ENCODE measurements at regions not wholly inside any gene's neighbourhood (a gene's known extent, or its start where the extent isn't known, plus 50 kb on each side); places are given as distances from the start of the nearest gene placed in this dataset.

DNA sequence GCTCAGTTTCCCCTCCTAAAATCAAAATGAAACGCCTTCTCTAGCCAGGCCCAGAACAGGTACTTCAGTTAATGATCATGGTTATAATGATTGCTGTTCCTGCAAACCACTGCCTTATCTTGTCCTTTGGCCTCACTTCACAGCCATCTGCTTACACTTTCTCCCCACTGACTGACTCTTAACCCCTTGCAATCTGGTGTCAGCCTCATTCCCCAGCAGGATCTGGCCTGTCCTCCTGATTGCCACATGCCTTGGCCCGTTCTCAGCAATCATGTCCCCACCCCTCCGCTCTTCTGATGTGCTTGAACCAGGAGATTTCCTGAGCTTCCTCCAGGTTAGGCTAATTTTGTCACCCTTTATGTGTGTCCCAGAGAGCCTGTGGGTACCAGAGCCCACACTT, 64.5 kb downstream of the KCNA1 start:
- H2AFZ ChIP-seq: no peak overlapping the region
- Mint-ChIP-seq H3K27me3 (ENCODE audit: insufficient read depth, low read depth, poor library complexity) (peaks cover 2% of the 10 kb centered on the region), H3K4me3 (no peak overlapping the region), H3K4me1 (peaks cover 6% of the 10 kb centered on the region; the same call in 2 of the 3 replicates), H3K9me3 (no peaks in the 10 kb centered on the region; the same call in 2 of the 3 replicates), H3K36me3 (ENCODE audit: low read depth) (no peaks in the 10 kb centered on the region), H3K27ac (no peak overlapping the region)
- no peaks in the 10 kb centered on the region for H3K36me3 ChIP-seq (ENCODE audit: insufficient read depth)
- no peak overlapping the region for H3K4me2 ChIP-seq
- no peaks in the 10 kb centered on the region for H3K4me1 ChIP-seq (ENCODE audit: insufficient read depth)
- H4K20me1 ChIP-seq (replicated peaks; ENCODE audit: insufficient read depth): no peaks in the 10 kb centered on the region
- no peak overlapping the region for H3K4me3 ChIP-seq
- H3K27ac ChIP-seq (ENCODE audit: low read depth): no peak overlapping the region
- 0 out of 2 replicates have a peak, but pooled peaks cover 4% of the 10 kb centered on the region for H3K9me2 ChIP-seq (ENCODE audit: insufficient read depth)
- no peak for DNase-seq (ENCODE audit: low spot score)
- no peaks in the 10 kb centered on the region for H3K79me2 ChIP-seq (replicated peaks; ENCODE audit: insufficient read depth)
- ATAC-seq: no peak
- TF ChIP-seq, protein P1, sequence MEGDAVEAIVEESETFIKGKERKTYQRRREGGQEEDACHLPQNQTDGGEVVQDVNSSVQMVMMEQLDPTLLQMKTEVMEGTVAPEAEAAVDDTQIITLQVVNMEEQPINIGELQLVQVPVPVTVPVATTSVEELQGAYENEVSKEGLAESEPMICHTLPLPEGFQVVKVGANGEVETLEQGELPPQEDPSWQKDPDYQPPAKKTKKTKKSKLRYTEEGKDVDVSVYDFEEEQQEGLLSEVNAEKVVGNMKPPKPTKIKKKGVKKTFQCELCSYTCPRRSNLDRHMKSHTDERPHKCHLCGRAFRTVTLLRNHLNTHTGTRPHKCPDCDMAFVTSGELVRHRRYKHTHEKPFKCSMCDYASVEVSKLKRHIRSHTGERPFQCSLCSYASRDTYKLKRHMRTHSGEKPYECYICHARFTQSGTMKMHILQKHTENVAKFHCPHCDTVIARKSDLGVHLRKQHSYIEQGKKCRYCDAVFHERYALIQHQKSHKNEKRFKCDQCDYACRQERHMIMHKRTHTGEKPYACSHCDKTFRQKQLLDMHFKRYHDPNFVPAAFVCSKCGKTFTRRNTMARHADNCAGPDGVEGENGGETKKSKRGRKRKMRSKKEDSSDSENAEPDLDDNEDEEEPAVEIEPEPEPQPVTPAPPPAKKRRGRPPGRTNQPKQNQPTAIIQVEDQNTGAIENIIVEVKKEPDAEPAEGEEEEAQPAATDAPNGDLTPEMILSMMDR (conservative IDR thresholded peaks at IDR 0.05; ENCODE audit: low read depth in 2 of 2): no peak
- TF ChIP-seq ZNF331 (CRISPR knock-in tag; IDR thresholded peaks at IDR 0.05; ENCODE audit: low read depth) (no peak), POLR2AphosphoS5 (IDR thresholded peaks at IDR 0.05; ENCODE audit: low read depth) (no peak), EZH2 (IDR thresholded peaks at IDR 0.05; ENCODE audit: low read depth, unreplicated experiment) (no peak), CREB1 (CRISPR knock-in tag; IDR thresholded peaks at IDR 0.05; ENCODE audit: low read depth) (no peak), JUNB (IDR thresholded peaks at IDR 0.05; ENCODE audit: unreplicated experiment) (no peak), STAT1 (IDR thresholded peaks at IDR 0.05; ENCODE audit: unreplicated experiment) (no peak), NANOG (IDR thresholded peaks at IDR 0.05; ENCODE audit: borderline replicate concordance) (no peak), EZH2phosphoT487 (IDR thresholded peaks at IDR 0.05; ENCODE audit: unreplicated experiment) (no peak), ZNF114 (CRISPR knock-in tag; IDR thresholded peaks at IDR 0.05) (no peak)
- TF ChIP-seq, protein P2, sequence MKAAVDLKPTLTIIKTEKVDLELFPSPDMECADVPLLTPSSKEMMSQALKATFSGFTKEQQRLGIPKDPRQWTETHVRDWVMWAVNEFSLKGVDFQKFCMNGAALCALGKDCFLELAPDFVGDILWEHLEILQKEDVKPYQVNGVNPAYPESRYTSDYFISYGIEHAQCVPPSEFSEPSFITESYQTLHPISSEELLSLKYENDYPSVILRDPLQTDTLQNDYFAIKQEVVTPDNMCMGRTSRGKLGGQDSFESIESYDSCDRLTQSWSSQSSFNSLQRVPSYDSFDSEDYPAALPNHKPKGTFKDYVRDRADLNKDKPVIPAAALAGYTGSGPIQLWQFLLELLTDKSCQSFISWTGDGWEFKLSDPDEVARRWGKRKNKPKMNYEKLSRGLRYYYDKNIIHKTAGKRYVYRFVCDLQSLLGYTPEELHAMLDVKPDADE (IDR thresholded peaks at IDR 0.05): no peak
- TF ChIP-seq, protein P3, sequence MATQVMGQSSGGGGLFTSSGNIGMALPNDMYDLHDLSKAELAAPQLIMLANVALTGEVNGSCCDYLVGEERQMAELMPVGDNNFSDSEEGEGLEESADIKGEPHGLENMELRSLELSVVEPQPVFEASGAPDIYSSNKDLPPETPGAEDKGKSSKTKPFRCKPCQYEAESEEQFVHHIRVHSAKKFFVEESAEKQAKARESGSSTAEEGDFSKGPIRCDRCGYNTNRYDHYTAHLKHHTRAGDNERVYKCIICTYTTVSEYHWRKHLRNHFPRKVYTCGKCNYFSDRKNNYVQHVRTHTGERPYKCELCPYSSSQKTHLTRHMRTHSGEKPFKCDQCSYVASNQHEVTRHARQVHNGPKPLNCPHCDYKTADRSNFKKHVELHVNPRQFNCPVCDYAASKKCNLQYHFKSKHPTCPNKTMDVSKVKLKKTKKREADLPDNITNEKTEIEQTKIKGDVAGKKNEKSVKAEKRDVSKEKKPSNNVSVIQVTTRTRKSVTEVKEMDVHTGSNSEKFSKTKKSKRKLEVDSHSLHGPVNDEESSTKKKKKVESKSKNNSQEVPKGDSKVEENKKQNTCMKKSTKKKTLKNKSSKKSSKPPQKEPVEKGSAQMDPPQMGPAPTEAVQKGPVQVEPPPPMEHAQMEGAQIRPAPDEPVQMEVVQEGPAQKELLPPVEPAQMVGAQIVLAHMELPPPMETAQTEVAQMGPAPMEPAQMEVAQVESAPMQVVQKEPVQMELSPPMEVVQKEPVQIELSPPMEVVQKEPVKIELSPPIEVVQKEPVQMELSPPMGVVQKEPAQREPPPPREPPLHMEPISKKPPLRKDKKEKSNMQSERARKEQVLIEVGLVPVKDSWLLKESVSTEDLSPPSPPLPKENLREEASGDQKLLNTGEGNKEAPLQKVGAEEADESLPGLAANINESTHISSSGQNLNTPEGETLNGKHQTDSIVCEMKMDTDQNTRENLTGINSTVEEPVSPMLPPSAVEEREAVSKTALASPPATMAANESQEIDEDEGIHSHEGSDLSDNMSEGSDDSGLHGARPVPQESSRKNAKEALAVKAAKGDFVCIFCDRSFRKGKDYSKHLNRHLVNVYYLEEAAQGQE (IDR thresholded peaks at IDR 0.05; ENCODE audit: unreplicated experiment): no peak
- H3K27me3 ChIP-seq (ENCODE audit: insufficient read depth): no peaks in the 10 kb centered on the region
- no peaks in the 10 kb centered on the region for H3F3A ChIP-seq (replicated peaks; ENCODE audit: low read depth)

Data from GM23338 (cell line).